ENCODE measurements at regions not wholly inside any gene's neighbourhood (a gene's known extent, or its start where the extent isn't known, plus 50 kb on each side); places are given as distances from the start of the nearest gene placed in this dataset.
"Not testable (repeated sequence)": the region's sequence is repeated elsewhere in the genome, so short reads cannot be mapped to it uniquely, and the experiment has no call there.

DNA sequence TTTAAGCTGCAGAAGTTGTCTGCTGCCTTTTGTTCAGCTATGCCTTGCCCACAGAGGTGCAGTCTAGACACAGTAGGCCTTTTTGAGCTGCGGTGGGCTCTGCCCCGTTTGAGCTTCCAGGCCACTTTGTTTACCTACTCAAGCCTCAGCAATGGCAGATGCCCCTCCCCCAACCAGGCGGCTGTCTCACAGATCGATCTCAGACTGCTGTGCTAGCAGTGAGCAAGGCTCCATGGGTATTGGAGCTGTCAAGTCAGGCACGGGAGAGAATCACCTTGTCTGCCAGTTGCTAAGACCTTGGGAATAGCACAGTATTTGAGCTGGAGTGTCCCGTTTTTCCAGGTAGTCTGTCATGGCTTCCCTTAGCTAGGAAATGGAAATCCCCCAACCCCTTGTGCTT lies 587.8 kb upstream of the CLINT1 start:
- not testable (repeated sequence) for DNase-seq (ENCODE audit: low read depth)

DNA sequence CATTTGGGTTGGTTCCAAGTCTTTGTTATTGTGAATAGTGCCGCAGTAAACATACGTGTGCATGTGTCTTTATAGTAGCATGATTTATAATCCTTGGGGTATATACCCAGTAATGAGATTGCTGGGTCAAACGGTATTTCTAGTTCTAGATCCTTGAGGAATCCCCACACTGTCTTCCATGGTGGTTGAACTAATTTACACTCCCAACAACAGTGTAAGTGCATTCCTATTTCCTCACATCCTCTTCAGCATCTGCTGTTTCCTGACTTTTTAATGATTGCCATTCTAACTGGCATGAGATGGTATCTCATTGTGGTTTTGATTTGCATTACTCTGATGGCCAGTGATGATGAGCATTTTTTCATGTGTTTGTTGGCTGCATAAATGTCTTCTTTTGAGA lies 580.3 kb upstream of the CLINT1 start:
- DNase-seq (ENCODE audit: low read depth) = not testable (repeated sequence)

DNA sequence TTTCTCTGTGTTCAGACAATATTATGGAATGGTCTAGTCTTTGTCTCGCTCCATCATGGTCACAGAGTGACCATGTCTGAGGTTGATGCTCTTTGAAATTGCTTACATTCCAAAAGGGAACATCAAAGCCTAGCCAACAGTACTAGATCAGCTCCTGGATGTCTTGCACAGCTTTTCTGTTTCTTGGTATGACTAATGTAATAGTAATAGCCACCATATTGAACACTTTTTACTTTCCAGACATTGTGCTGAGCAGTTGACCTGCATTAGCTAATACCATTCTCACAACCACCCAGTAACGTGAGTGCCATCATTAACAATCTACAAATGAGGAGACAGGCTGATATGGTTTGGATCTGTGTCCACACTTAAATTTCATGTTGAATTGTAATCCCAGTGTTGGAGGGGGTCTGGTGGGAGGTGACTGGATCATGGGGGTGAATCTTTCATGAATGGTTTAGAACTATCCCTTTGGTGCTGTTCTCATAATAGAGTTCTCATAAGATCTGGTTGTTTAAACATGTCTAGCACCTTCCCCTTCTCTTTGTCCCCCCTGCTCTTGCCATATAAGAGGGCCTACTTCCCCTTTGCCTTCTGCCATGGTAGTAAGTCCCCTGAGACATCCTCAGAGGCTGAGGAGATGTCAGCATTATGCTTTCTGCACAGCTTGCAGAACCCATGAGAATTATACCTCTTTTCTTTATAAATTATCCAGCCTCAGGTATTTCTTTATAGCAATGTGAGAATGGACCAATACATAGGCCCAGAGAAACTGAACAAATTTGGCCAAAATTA lies 577.5 kb upstream of the CLINT1 start:
- no peak for DNase-seq (ENCODE audit: low read depth)

DNA sequence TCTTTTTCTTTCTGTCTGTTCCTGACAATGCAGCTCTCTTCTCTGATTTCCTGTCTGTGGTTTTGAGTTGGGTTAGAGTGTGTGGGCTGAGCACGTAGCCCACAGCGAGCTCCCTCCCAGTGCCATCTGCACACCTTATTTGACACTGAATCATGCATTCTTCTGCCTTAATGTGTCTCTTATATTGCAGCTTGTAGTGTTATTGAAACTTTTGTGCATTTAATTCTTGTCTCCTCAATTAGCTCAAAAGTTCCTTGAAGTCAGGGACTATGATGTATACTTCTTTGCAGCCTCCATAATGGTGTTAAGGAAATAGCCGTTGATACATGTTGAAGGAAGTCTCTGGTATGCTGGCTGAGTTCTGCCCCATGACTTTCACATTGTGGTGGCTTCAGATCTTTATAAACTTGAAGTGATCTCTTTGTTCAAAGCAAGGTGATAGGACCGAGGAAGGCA lies 576.2 kb upstream of the CLINT1 start:
- peak; percentile 3 for DNase-seq (ENCODE audit: low read depth)

DNA sequence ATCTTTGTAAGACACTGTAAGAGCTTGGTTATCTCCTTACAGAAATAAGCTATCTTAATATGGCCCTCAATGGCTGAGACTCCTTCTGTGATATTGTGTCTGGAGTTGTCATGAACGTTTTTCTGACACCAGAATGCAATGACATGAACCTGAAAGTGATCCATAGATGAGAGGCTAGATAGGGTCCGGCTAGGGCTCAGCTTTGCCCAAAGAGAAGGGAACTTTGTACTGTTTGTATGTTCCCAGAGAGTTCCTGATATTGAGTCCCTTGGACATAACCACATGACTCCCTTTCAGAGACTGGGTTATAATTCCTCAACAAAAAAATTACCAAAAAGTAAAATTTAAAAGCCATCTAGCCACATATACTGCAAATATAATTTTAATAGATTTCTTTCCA lies 575.8 kb upstream of the CLINT1 start:
- no peak for DNase-seq (ENCODE audit: low read depth)

DNA sequence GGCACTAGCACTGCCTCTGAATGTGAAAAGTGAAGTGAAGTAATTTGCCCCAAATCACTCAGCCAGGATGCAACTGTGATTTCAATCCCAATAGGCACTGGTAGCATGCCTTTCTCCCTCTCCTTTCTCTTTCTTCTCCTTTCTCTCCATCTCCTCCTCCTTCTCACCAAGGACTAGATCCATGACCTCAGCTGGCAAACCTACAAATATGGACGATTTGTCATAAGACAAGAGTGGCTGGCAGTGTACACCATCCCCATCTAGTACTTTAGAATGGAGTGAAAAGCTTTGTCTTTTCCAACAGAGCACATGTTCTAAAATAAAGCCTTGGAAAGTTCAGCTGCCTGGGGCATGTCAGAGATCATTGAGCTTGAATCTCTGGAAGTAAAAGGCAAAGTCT lies 574.7 kb upstream of the CLINT1 start:
- no peak for DNase-seq (ENCODE audit: low read depth)

DNA sequence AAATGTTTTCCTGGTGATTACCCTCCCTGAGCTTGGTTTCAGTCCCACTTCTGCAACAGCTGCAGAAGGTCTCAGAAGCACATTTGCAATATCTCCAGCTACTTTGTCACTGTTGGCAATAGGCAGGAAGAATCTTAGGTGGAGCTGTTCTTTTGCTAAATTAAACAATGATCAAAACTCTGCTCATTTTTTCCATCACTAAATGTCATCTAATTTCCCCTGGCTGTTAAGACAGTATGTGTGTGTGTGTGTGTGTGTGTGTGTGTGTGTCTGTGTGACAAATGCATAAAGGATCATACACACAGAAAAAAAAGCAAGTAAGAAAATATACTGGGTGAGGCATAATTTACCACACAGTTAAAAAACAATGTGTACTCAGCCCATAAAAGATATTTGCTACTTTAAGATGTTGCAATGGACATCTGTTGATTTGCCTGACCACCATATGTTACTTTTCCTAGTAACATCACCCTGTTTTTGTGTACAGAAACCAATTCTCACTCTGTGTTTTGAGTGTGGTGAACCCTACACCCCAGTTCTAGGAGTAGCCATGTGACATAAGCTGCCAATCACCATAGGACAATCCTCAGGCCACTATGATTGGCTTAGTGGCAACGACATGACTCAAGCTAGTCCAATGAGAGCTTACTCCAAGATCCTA lies 572.6 kb upstream of the CLINT1 start:
- DNase-seq (ENCODE audit: low read depth) = no peak

DNA sequence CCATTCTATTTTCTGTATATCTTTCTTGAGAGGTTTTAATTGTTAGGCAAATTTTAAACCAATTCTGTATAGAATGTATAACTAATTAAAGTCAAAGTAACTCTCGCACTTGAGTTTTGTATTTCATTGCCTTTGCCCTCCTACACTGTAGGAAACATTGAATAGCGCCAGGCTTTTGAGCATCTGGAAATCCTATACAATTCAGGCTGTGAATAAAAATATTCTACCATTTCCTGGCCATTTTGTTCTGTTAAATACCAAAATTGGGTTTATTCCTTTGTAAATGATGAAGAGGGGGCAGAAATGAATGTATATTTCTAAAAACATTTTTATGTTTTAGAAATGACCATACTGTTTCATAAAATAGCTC lies 571.8 kb upstream of the CLINT1 start:
- no peak for DNase-seq (ENCODE audit: low read depth)

DNA sequence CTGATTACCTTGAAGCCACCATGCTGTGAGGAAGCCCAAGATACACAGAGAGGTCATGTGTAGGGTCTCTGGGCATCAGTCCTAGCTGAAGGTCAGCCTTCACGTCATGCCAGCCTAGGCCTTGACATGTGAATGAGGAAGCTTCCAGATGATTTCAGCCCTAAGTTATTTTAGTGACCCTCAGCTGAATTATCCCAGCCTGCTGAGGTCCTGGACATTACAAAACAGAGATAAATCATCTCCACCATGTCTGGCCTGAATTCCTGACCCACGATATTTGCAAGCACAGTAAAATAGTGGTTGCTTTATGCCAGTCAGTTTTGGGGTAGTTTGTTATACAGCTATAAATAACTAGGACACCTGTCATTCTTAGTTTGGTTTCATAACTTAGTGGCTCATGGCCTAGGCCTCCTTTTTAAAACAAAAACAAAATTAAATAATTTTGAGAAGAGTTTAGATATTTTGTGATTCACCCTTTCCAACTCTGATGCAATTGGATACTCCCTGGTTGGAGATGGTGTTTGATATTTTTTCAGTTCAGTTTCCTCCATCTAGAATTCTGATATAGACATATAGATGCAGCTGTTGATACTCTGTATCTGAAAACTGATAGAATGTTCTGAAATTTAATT lies 571.3 kb upstream of the CLINT1 start:
- no peak for DNase-seq (ENCODE audit: low read depth)

DNA sequence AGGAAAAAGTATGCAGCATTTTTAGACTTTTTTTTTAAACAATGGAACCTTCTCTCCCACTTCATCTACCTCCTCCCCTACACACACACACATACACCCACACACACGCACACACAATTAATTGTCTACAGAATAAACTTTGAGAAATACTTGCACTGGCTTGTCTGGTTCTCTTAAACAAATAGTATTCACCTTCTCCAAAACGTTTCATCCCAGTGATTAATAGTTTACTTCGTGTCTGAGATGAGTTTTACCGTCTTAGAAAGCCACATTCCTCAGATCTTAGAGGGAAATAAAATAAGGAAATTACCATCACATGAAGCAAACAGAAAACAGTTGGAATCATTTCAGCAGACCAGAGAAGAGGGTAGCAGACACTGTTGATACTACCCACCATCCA lies 570.6 kb upstream of the CLINT1 start:
- DNase-seq (ENCODE audit: low read depth) = no peak

DNA sequence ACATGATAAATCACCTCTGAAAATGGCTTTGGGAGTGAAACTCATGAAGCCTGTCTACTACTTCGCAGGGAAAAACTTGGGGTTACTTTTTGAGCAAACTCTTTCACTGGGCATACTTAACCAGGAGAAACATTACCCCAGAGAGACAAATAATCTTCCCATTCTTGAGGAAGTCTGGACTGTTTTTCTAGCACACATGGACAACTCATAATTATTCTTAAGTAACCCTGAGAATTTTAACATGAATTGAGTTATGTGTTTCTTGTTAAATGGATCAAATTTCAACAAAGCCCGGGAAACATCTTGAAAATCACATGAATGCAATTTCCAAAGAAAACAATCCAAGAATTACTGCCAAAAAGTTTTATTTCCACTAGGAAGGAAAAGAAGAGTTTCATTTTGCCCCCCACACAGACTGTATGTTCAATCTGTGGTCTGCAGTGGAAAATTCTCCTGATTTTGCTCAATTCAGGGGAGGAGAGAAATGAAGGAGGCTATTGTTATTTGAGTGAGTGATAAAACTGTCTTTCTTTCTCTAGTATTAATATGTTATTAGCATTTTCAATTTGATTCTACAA lies 564.8 kb upstream of the CLINT1 start:
- DNase-seq (ENCODE audit: low read depth) = no peak

DNA sequence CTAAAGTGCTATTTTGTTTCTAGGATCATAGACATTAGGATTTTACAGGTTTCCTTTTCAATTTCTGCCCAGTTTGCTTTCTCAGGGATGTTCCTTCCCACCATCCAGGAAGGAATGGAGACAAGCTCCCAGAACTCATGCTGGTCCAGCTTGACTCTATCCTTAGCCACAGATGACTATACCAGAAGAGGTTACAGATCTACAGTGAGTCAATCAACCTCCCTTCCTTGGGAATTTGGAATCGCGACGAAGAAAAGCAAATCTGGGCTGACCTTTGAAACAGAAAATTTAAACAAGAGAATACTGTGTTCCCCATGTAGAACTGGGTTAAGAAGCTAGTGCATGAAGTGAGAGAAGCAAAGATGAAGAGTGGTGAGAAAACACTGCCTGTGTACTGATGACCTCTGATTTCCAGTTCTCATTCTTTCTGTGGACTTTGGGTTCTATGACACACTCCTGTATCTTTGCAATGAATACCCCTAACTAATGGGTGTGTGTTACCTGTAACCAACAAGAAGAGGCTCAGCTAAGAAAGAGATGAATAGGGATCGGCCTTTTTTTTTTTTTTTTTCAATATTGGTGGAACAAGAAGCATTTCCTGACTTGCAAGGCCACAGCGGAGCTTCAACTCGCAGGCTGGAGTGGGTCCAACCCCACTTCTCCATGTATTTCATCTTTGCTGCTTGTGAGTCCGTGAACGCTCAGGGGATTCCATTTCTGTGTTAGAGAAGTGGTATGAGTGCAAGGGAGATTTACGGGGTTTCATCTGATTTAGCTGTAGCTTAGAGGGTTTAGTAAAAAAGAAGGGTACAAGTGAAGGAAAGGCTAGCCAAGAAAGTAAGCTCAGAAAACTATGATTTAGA lies 563.9 kb upstream of the CLINT1 start:
- DNase-seq (ENCODE audit: low read depth) = no peak

DNA sequence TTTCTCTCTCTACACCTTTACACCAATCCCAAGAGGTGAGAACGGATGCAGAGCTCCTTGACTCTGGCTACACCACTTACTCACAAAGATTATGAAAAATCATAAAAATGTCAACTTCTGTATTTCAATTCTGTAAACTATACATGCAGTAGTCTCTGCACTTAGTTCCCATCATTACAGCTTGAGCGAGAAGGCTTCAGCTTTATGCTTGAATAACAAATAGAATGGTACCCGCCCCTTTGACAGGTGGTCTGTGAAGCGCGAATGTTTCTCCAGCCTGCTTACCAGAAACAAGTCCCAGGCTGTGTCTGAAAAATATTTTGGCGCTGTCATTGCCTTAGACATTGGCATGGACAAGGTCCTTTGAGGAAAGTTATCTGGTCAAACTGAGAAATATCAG lies 562.4 kb upstream of the CLINT1 start:
- no peak for DNase-seq (ENCODE audit: low read depth)

DNA sequence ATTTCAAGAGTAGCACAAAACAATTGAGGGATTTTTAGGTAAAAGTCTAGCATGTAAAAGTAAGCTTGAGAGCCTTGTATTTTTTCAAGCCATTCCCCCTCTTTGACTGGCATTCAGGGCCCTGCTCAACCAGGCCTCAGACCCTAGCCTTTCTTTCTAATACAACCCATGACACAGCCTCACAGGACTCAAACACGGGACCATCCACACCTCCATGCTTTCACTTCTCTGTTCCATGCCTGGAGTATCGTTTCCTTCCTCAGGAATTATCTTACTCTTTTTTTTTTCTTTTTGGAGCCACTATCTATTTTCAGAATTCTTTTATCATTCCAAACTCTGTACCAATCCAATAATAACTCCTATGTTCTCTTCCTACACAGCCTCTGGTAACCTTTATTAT lies 560.2 kb upstream of the CLINT1 start:
- DNase-seq (ENCODE audit: low read depth) = no peak

DNA sequence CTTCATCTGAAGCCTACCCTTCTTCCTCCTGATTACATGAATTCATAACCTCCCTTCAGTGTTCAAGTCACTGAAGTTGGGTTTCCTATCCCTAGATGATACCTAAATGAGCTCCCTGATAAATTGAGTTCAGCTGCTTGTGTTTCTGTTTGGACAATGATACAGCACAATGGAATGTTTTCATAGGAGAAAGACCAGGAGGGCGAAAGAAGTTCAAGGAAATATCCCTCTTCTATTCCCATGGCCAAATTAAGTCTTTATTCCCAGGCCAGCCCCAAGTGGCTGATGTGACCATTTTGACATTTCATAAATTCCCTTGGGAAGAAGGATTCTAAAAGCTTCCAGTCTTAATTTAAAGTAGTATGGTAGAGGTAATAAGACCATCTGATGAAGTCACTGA lies 555.8 kb upstream of the CLINT1 start:
- DNase-seq (ENCODE audit: low read depth) = no peak

DNA sequence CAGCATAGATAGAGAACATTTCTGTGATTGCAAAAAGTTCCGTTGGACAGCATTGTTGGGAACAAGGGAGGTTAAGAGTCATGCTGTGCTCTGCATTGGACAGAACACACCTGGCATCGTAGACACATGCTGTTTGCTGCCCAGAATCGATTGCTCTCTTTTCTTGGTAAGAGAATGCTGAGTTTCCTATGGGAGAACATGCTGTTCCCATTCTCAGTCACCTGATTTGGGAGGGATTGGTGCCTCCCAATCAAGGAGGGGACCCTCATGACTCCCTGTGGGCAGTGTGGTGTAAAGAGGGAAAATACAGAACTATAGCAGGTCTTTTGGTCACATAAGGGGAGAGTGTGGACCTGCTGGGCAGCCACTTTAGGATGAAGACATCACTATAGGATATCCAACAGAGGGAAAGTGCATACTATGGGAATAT lies 555.4 kb upstream of the CLINT1 start:
- DNase-seq (ENCODE audit: low read depth) = no peak

DNA sequence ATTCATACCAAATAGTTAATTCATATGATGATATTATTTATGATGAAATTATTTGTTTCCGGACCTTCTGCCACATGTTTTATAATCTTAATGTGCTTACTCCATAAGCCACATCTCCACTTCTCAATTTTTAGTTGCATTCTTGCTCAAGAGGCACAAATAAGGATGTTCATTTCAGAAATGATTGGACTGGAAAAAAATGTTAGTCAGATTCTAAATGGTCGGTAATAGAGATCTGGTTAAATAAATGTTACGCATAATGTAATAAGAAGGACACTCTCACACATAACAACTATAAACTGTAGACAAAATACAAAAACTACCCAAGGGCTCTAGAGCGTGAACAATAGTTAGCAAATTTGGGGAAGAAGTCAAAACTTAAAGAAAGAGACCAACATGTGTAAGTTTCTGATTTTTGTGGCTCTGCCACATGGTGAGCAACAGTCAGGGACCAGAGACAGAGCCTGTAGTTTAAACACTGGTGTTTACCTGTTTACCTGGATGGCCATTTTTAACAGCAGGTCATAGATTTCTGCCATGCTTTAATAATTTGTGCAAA lies 554.3 kb upstream of the CLINT1 start:
- no peak for DNase-seq (ENCODE audit: low read depth)

DNA sequence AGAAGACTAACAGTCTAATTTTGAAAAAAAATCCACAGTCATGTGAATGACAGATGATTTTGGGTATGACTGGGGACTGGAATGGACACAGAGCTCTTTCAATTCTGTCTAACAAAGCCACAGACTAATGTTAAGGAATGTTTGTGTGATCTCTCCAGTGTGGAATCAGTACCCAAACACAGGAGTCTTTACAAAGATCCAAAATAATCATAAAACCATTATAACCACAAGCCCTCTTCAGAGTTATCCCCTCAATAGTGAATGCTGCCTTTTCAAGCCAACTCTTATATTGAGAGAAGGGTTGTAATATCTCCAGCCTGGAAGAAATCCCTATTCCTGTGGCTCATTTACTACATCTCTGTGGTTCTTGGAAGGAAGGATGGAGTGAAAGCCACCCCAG lies 552.0 kb upstream of the CLINT1 start:
- no peak for DNase-seq (ENCODE audit: low read depth)

DNA sequence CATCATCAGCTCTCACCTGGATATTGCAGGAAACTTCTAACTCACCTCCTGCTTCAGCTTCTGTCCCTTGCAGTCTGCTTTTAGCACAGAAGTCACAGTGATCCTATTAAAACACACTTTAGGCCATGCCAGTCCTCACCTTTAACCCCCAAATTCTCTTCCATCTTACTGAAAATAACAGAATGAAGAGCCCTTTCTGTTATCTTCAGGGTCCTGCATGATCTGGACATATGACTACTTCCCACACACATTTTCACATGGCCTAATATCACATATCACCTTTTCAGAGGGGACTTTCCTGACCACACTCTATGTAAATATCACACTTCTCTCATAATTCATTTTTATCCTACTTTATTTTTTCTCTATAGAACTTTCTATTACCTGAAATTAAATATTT lies 550.6 kb upstream of the CLINT1 start:
- no peak for DNase-seq (ENCODE audit: low read depth)

DNA sequence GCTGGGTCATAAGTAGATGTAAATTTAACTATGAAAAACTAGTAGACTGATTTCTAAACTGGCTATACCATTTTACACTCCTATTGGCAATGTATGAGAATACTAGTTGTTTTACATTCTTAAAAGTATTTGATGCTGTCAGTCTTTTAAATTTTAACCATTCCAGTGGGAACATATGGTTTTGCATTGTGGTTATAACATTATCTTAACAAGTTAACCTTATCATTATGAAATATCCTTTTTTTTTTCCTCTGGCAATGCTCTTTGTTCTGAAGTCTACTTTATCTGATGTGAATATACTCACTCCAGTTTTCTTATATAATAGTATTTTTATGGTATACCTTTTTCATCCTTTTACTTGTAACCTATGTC lies 548.9 kb upstream of the CLINT1 start:
- DNase-seq (ENCODE audit: low read depth) = no peak

DNA sequence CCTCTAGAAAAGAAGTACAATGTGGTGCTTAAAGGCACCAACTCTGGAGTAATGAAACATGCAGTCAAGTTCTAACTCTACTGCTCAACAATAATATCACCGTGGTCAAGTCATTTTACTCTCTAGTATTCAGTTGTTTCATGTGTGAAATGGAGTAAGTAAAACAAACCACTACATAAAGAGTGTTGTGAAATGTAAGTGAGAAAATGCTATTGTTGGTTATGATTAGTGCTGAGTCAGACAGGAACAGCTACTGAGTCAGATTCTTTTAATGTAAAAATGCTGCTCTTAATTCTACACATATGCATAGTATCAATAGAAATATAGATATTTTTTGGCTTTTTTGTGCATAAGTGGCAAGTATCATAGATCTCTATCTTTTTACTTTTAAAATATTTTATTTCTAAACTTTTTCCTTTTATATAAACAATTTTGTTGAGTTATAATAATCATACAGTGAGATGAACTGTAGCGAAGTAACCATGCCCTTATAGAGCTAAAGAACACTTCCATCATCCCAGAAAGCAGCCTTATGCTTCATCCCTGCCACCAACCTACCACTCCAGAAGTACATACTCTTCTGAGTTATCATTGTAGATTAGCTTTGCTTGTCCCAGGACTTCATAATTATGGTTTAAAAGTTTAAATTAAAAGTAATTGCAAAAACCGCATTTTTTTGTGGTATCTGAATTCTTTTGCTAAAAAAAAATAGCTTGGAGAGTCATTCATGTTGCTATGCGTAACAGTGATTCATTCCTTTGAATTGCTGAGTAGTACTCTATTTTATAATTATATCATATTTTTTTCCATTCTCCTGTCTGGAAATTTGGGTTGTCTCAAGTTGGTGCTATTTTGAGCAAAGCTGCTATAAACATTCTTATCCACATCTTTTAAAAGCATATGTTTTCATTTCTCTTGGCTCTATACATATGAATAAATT lies 548.2 kb upstream of the CLINT1 start:
- DNase-seq (ENCODE audit: low read depth) = no peak

Data from activated T-cell treated with anti-CD3 and anti-CD28 coated beads for 48 hours (primary cell).